Mesenchymal stem cell (in vitro differentiated cells and primary cell): ENCODE measurements at regions not wholly inside any gene's neighbourhood (a gene's known extent, or its start where the extent isn't known, plus 50 kb on each side); places are given as distances from the start of the nearest gene placed in this dataset.

Experiments
- DNase-seq: peaks from one replicate; pipeline ENCODE4 v3.0.0-alpha.2; 2013
- H2AFZ ChIP-seq: one replicate; pipeline ENCODE4 v1.6.1; 2013; ENCODE audit warnings: low read depth, mild to moderate bottlenecking, control low read depth, inconsistent platforms, low read length, moderate library complexity
- H2AK5ac ChIP-seq: 2 replicates; pipeline ENCODE4 v1.6.1; 2013; ENCODE audit warnings: low read length, moderate library complexity, mild to moderate bottlenecking, inconsistent platforms; ENCODE audit not compliant: severe bottlenecking
- H2BK120ac ChIP-seq: one replicate; pipeline ENCODE4 v1.6.1; 2013; ENCODE audit warnings: low read depth, mild to moderate bottlenecking, inconsistent platforms, low read length, moderate library complexity
- H2BK12ac ChIP-seq, 2 experiments: one replicate each; pipeline ENCODE4 v1.6.1; 2013; ENCODE audit warnings: inconsistent platforms in 2 of 2, low read length in 2 of 2, mild to moderate bottlenecking in 2 of 2, moderate library complexity in 2 of 2, control low read depth in 1 of 2
- H2BK15ac ChIP-seq: one replicate; pipeline ENCODE4 v1.6.1; 2013; ENCODE audit warnings: mild to moderate bottlenecking, low read depth, inconsistent platforms; ENCODE audit not compliant: poor library complexity, severe bottlenecking
- H2BK5ac ChIP-seq: 2 replicates; pipeline ENCODE4 v1.6.1; 2013; ENCODE audit warnings: low read depth, mild to moderate bottlenecking, low read length, control low read depth, inconsistent platforms; ENCODE audit not compliant: poor library complexity, severe bottlenecking
- H3K14ac ChIP-seq, 2 experiments: one replicate each; pipeline ENCODE4 v1.6.1; 2013; ENCODE audit warnings: inconsistent platforms in 2 of 2, low read length in 2 of 2, control low read depth in 1 of 2, mild to moderate bottlenecking in 1 of 2, moderate library complexity in 1 of 2
- H3K18ac ChIP-seq, 2 experiments: one replicate each; pipeline ENCODE4 v1.6.1; 2013; ENCODE audit warnings: inconsistent platforms in 2 of 2, low read length in 2 of 2, control low read depth in 1 of 2, low read depth in 1 of 2, mild to moderate bottlenecking in 1 of 2
- H3K23ac ChIP-seq, 2 experiments: one replicate each; pipeline ENCODE4 v1.6.1; 2013; ENCODE audit warnings: inconsistent platforms in 2 of 2, low read length in 2 of 2, mild to moderate bottlenecking in 2 of 2, moderate library complexity in 2 of 2, control low read depth in 1 of 2
- H3K27ac ChIP-seq: 2 replicates; pipeline ENCODE4 v1.5.1; 2013; ENCODE audit warnings: mild to moderate bottlenecking, moderate library complexity, low read length, control low read depth, inconsistent platforms; ENCODE audit not compliant: poor library complexity, severe bottlenecking
- H3K27me3 ChIP-seq, 2 experiments: 2 replicates each; pipeline versions ENCODE4 v1.6.1 to v1.7.0; 2013; ENCODE audit warnings: low read length in 2 of 2, mild to moderate bottlenecking in 2 of 2, moderate library complexity in 2 of 2, control low read depth in 1 of 2, inconsistent platforms in 1 of 2; ENCODE audit not compliant: control insufficient read depth in 1 of 2, insufficient read depth in 1 of 2
- H3K36me3 ChIP-seq, 2 experiments: 2 replicates each; pipeline versions ENCODE4 v1.6.1 to v1.7.0; 2013; ENCODE audit warnings: low read length in 2 of 2, control low read depth in 1 of 2, inconsistent platforms in 1 of 2, low read depth in 1 of 2, mild to moderate bottlenecking in 1 of 2; ENCODE audit not compliant: insufficient read depth in 2 of 2, control insufficient read depth in 1 of 2
- H3K4ac ChIP-seq, 2 experiments: one replicate each; pipeline ENCODE4 v1.6.1; 2013; ENCODE audit warnings: inconsistent platforms in 2 of 2, low read length in 2 of 2, mild to moderate bottlenecking in 2 of 2, moderate library complexity in 2 of 2, control low read depth in 1 of 2, low read depth in 1 of 2
- H3K4me1 ChIP-seq: 2 replicates; pipeline ENCODE4 v1.6.1; 2013; ENCODE audit warnings: low read depth, low read length, control low read depth; ENCODE audit not compliant: control insufficient read depth, insufficient read depth
- H3K4me2 ChIP-seq: 2 replicates; pipeline ENCODE4 v1.6.1; 2013; ENCODE audit warnings: low read length, mild to moderate bottlenecking, inconsistent platforms; ENCODE audit not compliant: poor library complexity, severe bottlenecking
- H3K4me3 ChIP-seq, 2 experiments: 2 replicates each; pipeline versions ENCODE4 v1.5.1 to v1.7.0; 2013; ENCODE audit warnings: low read length in 2 of 2, mild to moderate bottlenecking in 2 of 2, control low read depth in 1 of 2, low read depth in 1 of 2; ENCODE audit not compliant: insufficient read depth in 1 of 2
- H3K79me1 ChIP-seq: replicated peaks from 2 replicates; pipeline ENCODE4 v1.6.1; 2013; ENCODE audit warnings: mild to moderate bottlenecking, control low read depth, low read length, inconsistent platforms; ENCODE audit not compliant: poor library complexity, severe bottlenecking
- H3K9ac ChIP-seq: 2 replicates; pipeline ENCODE4 v1.7.0; 2013; ENCODE audit warnings: mild to moderate bottlenecking, low read length, moderate library complexity
- H3K9me3 ChIP-seq: 2 replicates; pipeline ENCODE4 v1.7.0; 2013; ENCODE audit warnings: mild to moderate bottlenecking, low read length; ENCODE audit not compliant: control insufficient read depth
- H4K8ac ChIP-seq: one replicate; pipeline ENCODE4 v1.6.1; 2013; ENCODE audit warnings: inconsistent platforms, mild to moderate bottlenecking, low read length, moderate library complexity
- H4K91ac ChIP-seq: one replicate; pipeline ENCODE4 v1.6.1; 2013; ENCODE audit warnings: mild to moderate bottlenecking, low read length, inconsistent platforms
- WGBS: methylation state at CpG from one replicate; pipeline ENCODE4 v1.1.7; 2013; ENCODE audit warnings: mixed read lengths; 5-methylcytosine and 5-hydroxymethylcytosine counted together

GRCh38 chr1:168834225-168834872, 105.3 kb upstream of the DPT start:
- H3K14ac ChIP-seq, result no peak overlapping the region
- H3K4me3 ChIP-seq, result no peak overlapping the region
- peaks cover 3% of the 10 kb centered on the region for H3K4me1 ChIP-seq
- no peak overlapping the region for H4K91ac ChIP-seq
- no peak overlapping the region for H3K18ac ChIP-seq
- no peak overlapping the region for H2BK12ac ChIP-seq
- H3K79me1 ChIP-seq, result no peaks in the 10 kb centered on the region
- H3K9ac ChIP-seq, result no peak overlapping the region
- DNase-seq, result no peak
- H3K27me3 ChIP-seq, result no peaks in the 10 kb centered on the region
- H2BK15ac ChIP-seq, result no peak overlapping the region
- H4K8ac ChIP-seq, result no peak overlapping the region
- H3K9me3 ChIP-seq, result no peaks in the 10 kb centered on the region
- no peak overlapping the region for H3K23ac ChIP-seq
- no peak overlapping the region for H2AK5ac ChIP-seq
- 91% methylated on average over 2 of the region's 2 CpGs for WGBS
- H2BK5ac ChIP-seq, result no peak overlapping the region
- H2BK120ac ChIP-seq, result no peak overlapping the region
- no peaks in the 10 kb centered on the region for H3K36me3 ChIP-seq
- no peak overlapping the region for H3K4me2 ChIP-seq
- H3K4ac ChIP-seq, result no peak overlapping the region
- no peak overlapping the region for H2AFZ ChIP-seq
- H3K27ac ChIP-seq, result peak overlapping the region; percentile 60

GRCh38 chr1:168835176-168835575, 106.2 kb upstream of the DPT start:
- H2AK5ac ChIP-seq, result no peak overlapping the region
- no peak for DNase-seq
- no peak overlapping the region for H3K4me2 ChIP-seq
- H3K9me3 ChIP-seq, result no peaks in the 10 kb centered on the region
- H3K23ac ChIP-seq, result no peak overlapping the region
- 100% methylated on average over 1 of the region's 1 CpG for WGBS
- peaks cover 3% of the 10 kb centered on the region for H3K4me1 ChIP-seq
- no peak overlapping the region for H4K91ac ChIP-seq
- no peak overlapping the region for H3K9ac ChIP-seq
- no peak overlapping the region for H2AFZ ChIP-seq
- no peak overlapping the region for H3K14ac ChIP-seq
- H2BK12ac ChIP-seq, result no peak overlapping the region
- H2BK5ac ChIP-seq, result no peak overlapping the region
- H3K18ac ChIP-seq, result no peak overlapping the region
- H3K27me3 ChIP-seq, result no peaks in the 10 kb centered on the region
- no peaks in the 10 kb centered on the region for H3K79me1 ChIP-seq
- no peaks in the 10 kb centered on the region for H3K36me3 ChIP-seq
- no peak overlapping the region for H3K4ac ChIP-seq
- H3K4me3 ChIP-seq, result no peak overlapping the region
- H2BK120ac ChIP-seq, result no peak overlapping the region
- H2BK15ac ChIP-seq, result no peak overlapping the region
- no peak overlapping the region for H3K27ac ChIP-seq
- H4K8ac ChIP-seq, result no peak overlapping the region

GRCh38 chr1:168835791-168836190, 106.8 kb upstream of the DPT start:
- Histone ChIP-seq H3K23ac (no peak overlapping the region), H2BK120ac (no peak overlapping the region), H3K9ac (no peak overlapping the region), H3K4me2 (no peak overlapping the region), H3K14ac (no peak overlapping the region), H2AFZ (no peak overlapping the region), H2AK5ac (no peak overlapping the region), H3K27ac (no peak overlapping the region), H3K4me1 (peaks cover 3% of the 10 kb centered on the region), H3K27me3 (no peaks in the 10 kb centered on the region), H3K36me3 (no peaks in the 10 kb centered on the region), H3K18ac (no peak overlapping the region), H3K4ac (no peak overlapping the region), H3K79me1 (no peaks in the 10 kb centered on the region), H4K91ac (no peak overlapping the region), H3K9me3 (no peaks in the 10 kb centered on the region), H2BK15ac (no peak overlapping the region), H3K4me3 (no peak overlapping the region), H2BK12ac (no peak overlapping the region), H2BK5ac (no peak overlapping the region), H4K8ac (no peak overlapping the region)
- DNase-seq, result no peak
- WGBS, result 86% methylated on average over 2 of the region's 2 CpGs

GRCh38 chr1:168836469-168836868, 107.5 kb upstream of the DPT start:
- 94% methylated on average over 3 of the region's 3 CpGs for WGBS
- Histone ChIP-seq H3K36me3 (no peaks in the 10 kb centered on the region), H2AK5ac (no peak overlapping the region), H3K4me1 (peaks cover 3% of the 10 kb centered on the region), H3K23ac (no peak overlapping the region), H2BK5ac (no peak overlapping the region), H2BK12ac (no peak overlapping the region), H3K9ac (no peak overlapping the region), H3K79me1 (no peaks in the 10 kb centered on the region), H3K4me3 (no peak overlapping the region), H3K4ac (no peak overlapping the region), H3K18ac (no peak overlapping the region), H4K91ac (no peak overlapping the region), H4K8ac (no peak overlapping the region), H3K14ac (no peak overlapping the region), H2AFZ (no peak overlapping the region), H2BK120ac (no peak overlapping the region), H3K9me3 (no peaks in the 10 kb centered on the region), H3K4me2 (no peak overlapping the region), H3K27me3 (no peaks in the 10 kb centered on the region), H3K27ac (no peak overlapping the region), H2BK15ac (no peak overlapping the region)
- no peak for DNase-seq
